Uterus (tissue), 2 donors: ENCODE measurements at regions not wholly inside any gene's neighbourhood (a gene's known extent, or its start where the extent isn't known, plus 50 kb on each side); places are given as distances from the start of the nearest gene placed in this dataset.

Experiments
- POLR2A ChIP-seq, 2 donors: fragments of 450-650 bp; IDR thresholded peaks; one replicate each; pipeline ENCODE4 v1.6.1; 2016; ENCODE audit warnings: antibody characterized with exemption in 2 of 2, mild to moderate bottlenecking in 1 of 2, moderate library complexity in 1 of 2
- TF ChIP-seq, protein P1 (sequence below), 4 experiments: fragments of 200-600 bp in 2 of 4; fragments of 450-650 bp in 2 of 4; sonication (generic) in 2 of 4; IDR thresholded peaks; one replicate each; pipeline ENCODE4 v1.5.1; 2016 to 2019; ENCODE audit warnings: antibody characterized with exemption in 4 of 4, mild to moderate bottlenecking in 2 of 4, moderate library complexity in 1 of 4

GRCh38 chr20:43255877-43256276 is 66.2 kb upstream of the PTPRT start:
- TF ChIP-seq, protein P1, sequence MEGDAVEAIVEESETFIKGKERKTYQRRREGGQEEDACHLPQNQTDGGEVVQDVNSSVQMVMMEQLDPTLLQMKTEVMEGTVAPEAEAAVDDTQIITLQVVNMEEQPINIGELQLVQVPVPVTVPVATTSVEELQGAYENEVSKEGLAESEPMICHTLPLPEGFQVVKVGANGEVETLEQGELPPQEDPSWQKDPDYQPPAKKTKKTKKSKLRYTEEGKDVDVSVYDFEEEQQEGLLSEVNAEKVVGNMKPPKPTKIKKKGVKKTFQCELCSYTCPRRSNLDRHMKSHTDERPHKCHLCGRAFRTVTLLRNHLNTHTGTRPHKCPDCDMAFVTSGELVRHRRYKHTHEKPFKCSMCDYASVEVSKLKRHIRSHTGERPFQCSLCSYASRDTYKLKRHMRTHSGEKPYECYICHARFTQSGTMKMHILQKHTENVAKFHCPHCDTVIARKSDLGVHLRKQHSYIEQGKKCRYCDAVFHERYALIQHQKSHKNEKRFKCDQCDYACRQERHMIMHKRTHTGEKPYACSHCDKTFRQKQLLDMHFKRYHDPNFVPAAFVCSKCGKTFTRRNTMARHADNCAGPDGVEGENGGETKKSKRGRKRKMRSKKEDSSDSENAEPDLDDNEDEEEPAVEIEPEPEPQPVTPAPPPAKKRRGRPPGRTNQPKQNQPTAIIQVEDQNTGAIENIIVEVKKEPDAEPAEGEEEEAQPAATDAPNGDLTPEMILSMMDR (IDR thresholded peaks at IDR 0.05): no peak
- no peak for TF ChIP-seq POLR2A (IDR thresholded peaks at IDR 0.05)
